Transverse colon (tissue), 3 donors: ENCODE measurements at regions not wholly inside any gene's neighbourhood (a gene's known extent, or its start where the extent isn't known, plus 50 kb on each side); places are given as distances from the start of the nearest gene placed in this dataset.
"Not testable (repeated sequence)": the region's sequence is repeated elsewhere in the genome, so short reads cannot be mapped to it uniquely, and the experiment has no call there.

Experiments used
- CTCF ChIP-seq, 5 experiments: fragments of 200-600 bp in 3 of 5; fragments of 450-650 bp in 2 of 5; sonication (generic) in 3 of 5; IDR thresholded peaks; 1 replicate in 2 of 5; 2 replicates in 3 of 5; pipeline ENCODE4 v1.5.1; 2016 to 2017; ENCODE audit warnings: antibody characterized with exemption in 5 of 5, inconsistent platforms in 3 of 5, mild to moderate bottlenecking in 2 of 5, moderate library complexity in 1 of 5
- EP300 ChIP-seq: sonication (generic); formaldehyde crosslinking; IDR thresholded peaks from one replicate; pipeline ENCODE4 v1.6.1; 2017; ENCODE audit warnings: antibody characterized with exemption, low read depth
- POLR2A ChIP-seq: fragments of 450-650 bp; IDR thresholded peaks from one replicate; pipeline ENCODE4 v1.6.1; 2016; ENCODE audit warnings: antibody characterized with exemption, mild to moderate bottlenecking, moderate library complexity

DNA sequence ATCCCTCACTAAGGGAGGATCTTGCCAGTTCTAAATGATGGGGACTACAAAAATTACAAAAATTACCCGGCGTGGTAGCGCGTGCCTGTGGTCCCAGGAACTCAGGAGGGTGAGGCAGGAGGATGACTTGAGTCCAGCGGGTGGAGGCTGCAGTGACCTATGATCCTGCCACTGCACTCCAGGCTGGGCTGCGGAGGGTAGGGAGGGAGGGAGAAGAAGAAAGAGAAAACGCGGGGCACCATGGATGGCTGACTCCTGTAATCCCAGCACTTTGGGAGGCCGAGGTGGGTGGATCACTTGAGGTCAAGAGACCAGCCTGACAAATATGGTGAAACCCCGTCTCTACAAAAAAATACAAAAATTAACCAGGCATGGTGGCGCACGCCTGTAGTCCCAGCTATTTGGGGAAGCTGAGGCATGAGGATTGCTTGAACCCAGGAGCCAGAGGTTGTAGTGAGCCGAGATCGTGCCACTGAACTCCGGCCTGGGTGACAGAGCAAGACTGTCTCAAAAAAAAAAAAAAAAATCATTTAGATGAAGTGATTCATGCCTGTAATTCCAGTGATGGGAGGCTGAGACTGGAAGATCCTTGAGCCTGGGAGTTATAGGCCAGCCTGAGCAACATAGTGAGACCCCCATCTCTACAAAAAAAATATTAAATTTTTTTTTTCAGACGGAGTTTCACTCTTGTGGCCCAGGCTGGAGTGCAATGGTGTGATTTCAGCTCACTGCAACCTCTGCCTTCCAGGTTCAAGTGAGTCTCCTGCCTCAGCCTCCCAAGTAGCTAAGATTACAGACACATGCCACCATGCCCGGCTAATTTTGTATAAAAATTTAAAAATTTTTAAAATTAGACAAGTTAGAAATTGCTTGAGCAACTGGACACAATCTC is 95.2 kb upstream of the METTL9 start:
- TF ChIP-seq POLR2A; CTCF (IDR thresholded peaks at IDR 0.05); EP300: not testable (repeated sequence)
